ENCODE measurements at regions not wholly inside any gene's neighbourhood (a gene's known extent, or its start where the extent isn't known, plus 50 kb on each side); places are given as distances from the start of the nearest gene placed in this dataset.

- TF ChIP-seq CTCF (IDR thresholded peaks at IDR 0.05), result no peak
- no peak for TF ChIP-seq ZFX (IDR thresholded peaks at IDR 0.05; ENCODE audit: borderline replicate concordance)
These were observed 853.6 kb upstream of the SOX11 start for GRCh38 chr2:4838626-4839025.
